Suprapubic skin (tissue), 4 donors: ENCODE measurements at regions not wholly inside any gene's neighbourhood (a gene's known extent, or its start where the extent isn't known, plus 50 kb on each side); places are given as distances from the start of the nearest gene placed in this dataset.
"Not testable (repeated sequence)": the region's sequence is repeated elsewhere in the genome, so short reads cannot be mapped to it uniquely, and the experiment has no call there.

Source experiments
- DNase-seq, 2 donors: peaks; one replicate each; pipeline ENCODE4 v3.0.0-alpha.2; 2019; ENCODE audit warnings: low spot score in 2 of 2
- H3K27ac ChIP-seq: fragments of 200-600 bp; sonication (generic); one replicate; pipeline ENCODE4 v1.5.1; 2019
- H3K27me3 ChIP-seq: fragments of 200-600 bp; sonication (generic); one replicate; pipeline ENCODE4 v1.5.1; 2019
- H3K36me3 ChIP-seq: fragments of 200-600 bp; sonication (generic); one replicate; pipeline ENCODE4 v1.5.1; 2019
- H3K4me1 ChIP-seq: fragments of 200-600 bp; sonication (generic); one replicate; pipeline ENCODE4 v1.5.1; 2019
- H3K4me3 ChIP-seq: fragments of 200-600 bp; sonication (generic); one replicate; pipeline ENCODE4 v1.5.1; 2019; ENCODE audit warnings: mild to moderate bottlenecking
- H3K9me3 ChIP-seq: fragments of 200-600 bp; sonication (generic); one replicate; pipeline ENCODE4 v1.5.1; 2019
- EP300 ChIP-seq: sonication (generic); formaldehyde crosslinking; IDR thresholded peaks from one replicate; pipeline ENCODE4 v1.6.1; 2017; ENCODE audit warnings: antibody characterized with exemption
- POLR2A ChIP-seq, 2 donors: fragments of 450-650 bp; IDR thresholded peaks; one replicate each; pipeline ENCODE4 v1.6.1; 2017; ENCODE audit warnings: antibody characterized with exemption in 2 of 2, mild to moderate bottlenecking in 2 of 2, moderate library complexity in 2 of 2
- POLR2AphosphoS5 ChIP-seq, 3 donors: sonication (generic); formaldehyde crosslinking; IDR thresholded peaks; one replicate each; pipeline ENCODE4 v1.6.1; 2017; ENCODE audit warnings: antibody characterized with exemption in 3 of 3
- WGBS: methylation state at CpG from one replicate; pipeline ENCODE4 v1.1.5; 2018; 5-methylcytosine and 5-hydroxymethylcytosine counted together
- TF ChIP-seq, protein P1 (sequence below), 2 donors: fragments of 200-600 bp in 1 of 2; fragments of 450-650 bp in 1 of 2; sonication (generic) in 1 of 2; IDR thresholded peaks; one replicate each; pipeline ENCODE4 v1.5.1; 2016 to 2019; ENCODE audit warnings: antibody characterized with exemption in 2 of 2, mild to moderate bottlenecking in 1 of 2, moderate library complexity in 1 of 2

DNA sequence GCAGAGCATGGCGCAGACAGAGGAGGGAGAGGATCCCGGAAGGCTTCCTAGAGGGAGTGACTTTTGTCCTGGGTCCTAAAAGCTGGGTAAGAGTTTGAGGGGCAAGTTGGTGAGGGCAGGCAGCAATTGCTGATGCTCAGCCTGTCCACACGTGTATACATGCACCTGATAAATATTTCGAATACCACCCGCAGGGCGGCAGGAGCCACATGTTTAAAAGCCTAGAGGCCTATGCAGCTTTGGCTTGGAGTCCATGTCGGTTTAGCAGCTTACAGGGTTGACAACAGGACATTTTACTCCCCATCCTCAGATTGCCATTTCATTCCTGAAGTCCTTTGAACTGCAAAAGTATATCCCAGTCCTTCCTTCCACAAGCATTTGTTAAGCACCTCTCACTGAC, 99.1 kb downstream of the KATNIP start:
- WGBS = 91% methylated on average over 7 of the region's 7 CpGs
- Histone ChIP-seq H3K27ac (no peak overlapping the region), H3K9me3 (no peaks in the 10 kb centered on the region), H3K27me3 (no peaks in the 10 kb centered on the region), H3K36me3 (peaks cover 8% of the 10 kb centered on the region), H3K4me1 (no peaks in the 10 kb centered on the region), H3K4me3 (no peak overlapping the region)
- DNase-seq = no peak
- no peak for TF ChIP-seq POLR2AphosphoS5 (IDR thresholded peaks at IDR 0.05)
- TF ChIP-seq, protein P1, sequence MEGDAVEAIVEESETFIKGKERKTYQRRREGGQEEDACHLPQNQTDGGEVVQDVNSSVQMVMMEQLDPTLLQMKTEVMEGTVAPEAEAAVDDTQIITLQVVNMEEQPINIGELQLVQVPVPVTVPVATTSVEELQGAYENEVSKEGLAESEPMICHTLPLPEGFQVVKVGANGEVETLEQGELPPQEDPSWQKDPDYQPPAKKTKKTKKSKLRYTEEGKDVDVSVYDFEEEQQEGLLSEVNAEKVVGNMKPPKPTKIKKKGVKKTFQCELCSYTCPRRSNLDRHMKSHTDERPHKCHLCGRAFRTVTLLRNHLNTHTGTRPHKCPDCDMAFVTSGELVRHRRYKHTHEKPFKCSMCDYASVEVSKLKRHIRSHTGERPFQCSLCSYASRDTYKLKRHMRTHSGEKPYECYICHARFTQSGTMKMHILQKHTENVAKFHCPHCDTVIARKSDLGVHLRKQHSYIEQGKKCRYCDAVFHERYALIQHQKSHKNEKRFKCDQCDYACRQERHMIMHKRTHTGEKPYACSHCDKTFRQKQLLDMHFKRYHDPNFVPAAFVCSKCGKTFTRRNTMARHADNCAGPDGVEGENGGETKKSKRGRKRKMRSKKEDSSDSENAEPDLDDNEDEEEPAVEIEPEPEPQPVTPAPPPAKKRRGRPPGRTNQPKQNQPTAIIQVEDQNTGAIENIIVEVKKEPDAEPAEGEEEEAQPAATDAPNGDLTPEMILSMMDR (IDR thresholded peaks at IDR 0.05) = no peak
- no peak for TF ChIP-seq EP300
- no peak for TF ChIP-seq POLR2A (IDR thresholded peaks at IDR 0.05)

DNA sequence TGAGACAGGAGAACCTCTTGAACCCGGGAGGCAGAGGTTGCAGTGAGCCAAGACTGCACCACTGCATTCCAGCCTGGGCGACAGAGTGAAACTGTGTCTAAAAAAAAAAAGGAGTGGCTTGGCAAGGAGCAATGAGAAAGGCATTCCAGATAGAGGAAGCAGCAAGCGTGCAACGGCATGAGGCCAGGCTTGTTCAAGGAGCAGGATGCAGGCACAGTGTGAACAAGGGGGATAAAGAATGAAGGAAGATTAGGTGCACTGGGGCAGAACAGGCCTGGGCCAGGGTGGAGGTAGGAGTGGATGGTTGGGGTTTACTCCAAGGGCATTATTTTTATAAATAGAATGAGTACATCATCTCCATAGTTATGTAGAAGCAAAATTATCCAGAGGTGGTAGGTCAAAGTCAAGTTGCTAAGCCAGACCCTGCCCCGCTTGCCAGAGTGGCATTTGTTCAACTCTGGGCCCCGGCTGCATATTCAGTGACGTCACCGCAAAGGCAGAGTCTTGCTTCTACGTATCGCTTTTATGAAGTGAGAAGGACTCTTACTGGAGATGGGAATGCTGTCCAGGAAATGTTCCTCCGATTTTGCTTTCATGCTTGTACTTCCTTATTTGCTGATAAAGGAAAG, 100.2 kb downstream of the KATNIP start:
- DNase-seq = no peak
- Histone ChIP-seq H3K27ac (no peak overlapping the region), H3K9me3 (no peaks in the 10 kb centered on the region), H3K36me3 (peaks cover 10% of the 10 kb centered on the region), H3K4me3 (no peak overlapping the region), H3K4me1 (no peaks in the 10 kb centered on the region), H3K27me3 (no peaks in the 10 kb centered on the region)
- TF ChIP-seq EP300 (no peak), POLR2AphosphoS5 (IDR thresholded peaks at IDR 0.05) (no peak), POLR2A (IDR thresholded peaks at IDR 0.05) (no peak)
- TF ChIP-seq, protein P1 (IDR thresholded peaks at IDR 0.05) = no peak
- WGBS = 72% methylated on average over 11 of the region's 11 CpGs

DNA sequence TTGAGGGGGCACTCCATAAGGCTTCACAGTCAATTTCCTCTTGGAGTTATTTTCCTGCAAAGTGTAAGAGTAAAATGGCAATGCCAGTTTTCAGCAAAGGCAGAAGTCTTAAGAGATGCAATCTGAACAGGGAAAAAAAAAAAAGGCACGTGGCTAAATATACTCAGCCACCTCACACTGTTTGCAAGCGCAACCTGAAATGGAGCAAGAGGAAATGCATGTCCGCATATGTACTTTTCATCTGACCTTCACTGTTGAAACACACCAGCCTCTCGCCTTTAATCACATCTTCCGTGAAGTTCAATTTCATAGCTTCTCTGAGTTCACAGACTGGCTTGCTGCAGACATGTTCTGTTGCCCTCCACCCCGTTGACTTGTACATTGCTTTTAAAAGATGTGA, 101.4 kb downstream of the KATNIP start:
- no peak for DNase-seq
- no peak overlapping the region for H3K27ac ChIP-seq
- peaks cover 10% of the 10 kb centered on the region for H3K36me3 ChIP-seq
- no peaks in the 10 kb centered on the region for H3K27me3 ChIP-seq
- no peaks in the 10 kb centered on the region for H3K4me1 ChIP-seq
- no peak overlapping the region for H3K4me3 ChIP-seq
- WGBS = 88% methylated on average over 6 of the region's 6 CpGs
- no peaks in the 10 kb centered on the region for H3K9me3 ChIP-seq
- TF ChIP-seq EP300 = no peak
- TF ChIP-seq, protein P1 (IDR thresholded peaks at IDR 0.05) = no peak
- TF ChIP-seq POLR2A (IDR thresholded peaks at IDR 0.05) = no peak

DNA sequence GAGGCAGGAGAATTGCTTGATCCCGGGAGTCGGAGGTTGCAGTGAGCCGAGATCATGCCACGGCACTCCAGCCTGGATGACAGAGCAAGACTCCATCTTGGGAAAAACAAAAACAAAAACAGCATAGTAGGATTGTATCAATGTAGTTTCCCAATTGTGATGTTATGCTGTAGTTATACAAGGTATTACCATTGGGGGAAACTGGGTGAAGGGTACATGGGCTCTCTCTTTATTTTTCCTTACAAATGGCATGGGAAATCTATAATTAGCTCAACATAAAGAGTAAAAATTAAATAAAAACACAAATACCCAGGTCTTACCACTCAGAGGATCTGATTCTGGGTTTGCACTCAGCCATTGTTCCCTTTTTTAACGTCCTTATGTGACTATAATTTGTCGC, 107.9 kb downstream of the KATNIP start:
- DNase-seq = no peak
- Histone ChIP-seq H3K4me3 (no peak overlapping the region), H3K27me3 (no peaks in the 10 kb centered on the region), H3K9me3 (no peaks in the 10 kb centered on the region), H3K27ac (no peak overlapping the region), H3K4me1 (no peaks in the 10 kb centered on the region), H3K36me3 (peaks cover 2% of the 10 kb centered on the region)
- TF ChIP-seq POLR2AphosphoS5 (IDR thresholded peaks at IDR 0.05) (no peak), POLR2A (IDR thresholded peaks at IDR 0.05) (no peak)
- TF ChIP-seq, protein P1 (IDR thresholded peaks at IDR 0.05) = no peak
- 99% methylated on average over 6 of the region's 6 CpGs for WGBS

DNA sequence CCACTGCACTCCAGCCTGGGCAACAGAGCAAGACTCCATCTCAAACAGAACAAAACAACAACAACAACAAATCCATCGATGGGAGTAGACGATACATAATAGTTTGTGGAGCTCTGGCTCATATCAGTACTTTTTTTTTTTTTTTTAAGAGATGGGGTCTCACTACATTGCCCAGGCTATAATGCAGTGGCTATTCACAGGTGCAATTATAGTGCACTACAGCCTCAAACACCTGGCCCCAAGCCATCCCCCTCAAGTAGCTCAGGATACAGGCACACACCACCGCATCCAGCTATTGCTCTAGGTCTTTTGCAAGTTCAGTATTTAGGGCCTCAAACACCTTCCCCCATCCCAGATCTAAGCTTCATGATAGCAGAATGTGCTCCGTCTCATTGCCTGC, 110.6 kb downstream of the KATNIP start:
- Histone ChIP-seq H3K27ac (no peak overlapping the region), H3K27me3 (no peaks in the 10 kb centered on the region), H3K4me1 (no peaks in the 10 kb centered on the region), H3K9me3 (no peaks in the 10 kb centered on the region), H3K36me3 (no peaks in the 10 kb centered on the region), H3K4me3 (no peak overlapping the region)
- 100% methylated on average over 4 of the region's 4 CpGs for WGBS
- TF ChIP-seq POLR2AphosphoS5 (IDR thresholded peaks at IDR 0.05) (no peak), POLR2A (IDR thresholded peaks at IDR 0.05) (no peak), EP300 (no peak)
- TF ChIP-seq, protein P1 (IDR thresholded peaks at IDR 0.05) = no peak
- DNase-seq = no peak

DNA sequence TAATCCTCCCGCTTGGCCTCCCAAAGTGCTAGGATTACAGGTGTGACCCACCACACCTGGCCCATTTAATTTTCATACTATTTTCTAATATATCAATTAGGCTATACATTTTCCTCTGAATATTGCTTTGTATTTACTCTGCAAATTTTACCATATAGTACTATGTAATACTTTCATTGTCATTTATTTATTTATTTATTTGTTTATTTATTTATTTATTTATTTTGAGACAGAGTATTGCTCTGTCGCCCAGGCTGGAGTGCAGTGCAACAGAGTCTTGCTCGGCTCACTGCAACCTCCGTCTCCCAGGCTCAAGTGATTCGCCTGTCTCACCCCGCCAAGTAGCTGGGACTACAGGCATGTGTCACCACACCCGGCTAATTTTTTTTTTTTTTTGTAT, 113.3 kb downstream of the KATNIP start:
- not testable (repeated sequence) for H3K27me3 ChIP-seq, H3K27ac ChIP-seq, DNase-seq, H3K36me3 ChIP-seq, H3K4me1 ChIP-seq, H3K9me3 ChIP-seq, H3K4me3 ChIP-seq
- WGBS = 92% methylated on average over 7 of the region's 7 CpGs
